Glomerular visceral epithelial cell (primary cell): ENCODE measurements at regions not wholly inside any gene's neighbourhood (a gene's known extent, or its start where the extent isn't known, plus 50 kb on each side); places are given as distances from the start of the nearest gene placed in this dataset.

Experiments used
- DNase-seq: peaks from one replicate; pipeline ENCODE4 v3.0.0-alpha.2; 2016; ENCODE audit errors: extremely low spot score

DNA sequence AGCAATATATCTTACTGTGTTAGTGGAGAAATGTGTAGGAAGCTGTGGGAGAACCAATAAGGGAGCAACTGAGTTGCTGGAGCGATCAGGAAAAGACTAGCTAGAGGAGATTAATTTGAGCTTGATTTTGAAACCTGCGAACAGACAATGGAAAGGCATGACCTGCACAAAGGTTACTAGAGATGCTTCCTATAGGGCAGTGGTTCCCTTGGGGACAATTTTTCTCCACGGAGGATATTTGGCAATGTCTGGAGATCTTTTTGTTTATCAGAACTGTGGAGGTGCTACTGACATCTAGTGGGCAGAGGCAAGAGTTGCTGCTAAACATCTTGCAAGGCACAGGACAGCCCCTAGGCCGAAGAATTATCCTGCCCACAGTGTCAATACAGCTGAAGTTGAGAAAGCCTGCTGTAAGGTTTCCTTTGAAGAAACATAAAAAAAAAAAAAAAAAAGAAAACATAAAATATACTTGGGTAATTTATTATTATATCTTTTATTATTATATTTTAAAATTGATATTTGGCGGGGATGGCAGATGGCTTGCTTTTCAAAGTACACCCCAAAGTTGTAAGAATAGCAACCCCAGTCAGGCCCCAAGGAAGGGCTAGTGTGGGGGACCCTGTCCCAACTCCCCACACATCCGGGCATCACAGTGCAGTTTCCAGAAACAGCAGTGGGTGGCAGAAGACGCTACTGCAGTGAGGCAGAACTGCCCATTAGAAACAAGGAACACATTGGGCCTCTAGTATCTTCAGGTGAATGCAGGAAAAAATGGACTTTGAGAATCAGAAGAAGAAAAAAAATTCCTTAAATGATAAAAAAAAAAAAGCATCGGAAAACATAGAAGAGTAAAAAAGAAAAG is 481.6 kb downstream of the SH2D4B start:
- DNase-seq, result peak; percentile 41

DNA sequence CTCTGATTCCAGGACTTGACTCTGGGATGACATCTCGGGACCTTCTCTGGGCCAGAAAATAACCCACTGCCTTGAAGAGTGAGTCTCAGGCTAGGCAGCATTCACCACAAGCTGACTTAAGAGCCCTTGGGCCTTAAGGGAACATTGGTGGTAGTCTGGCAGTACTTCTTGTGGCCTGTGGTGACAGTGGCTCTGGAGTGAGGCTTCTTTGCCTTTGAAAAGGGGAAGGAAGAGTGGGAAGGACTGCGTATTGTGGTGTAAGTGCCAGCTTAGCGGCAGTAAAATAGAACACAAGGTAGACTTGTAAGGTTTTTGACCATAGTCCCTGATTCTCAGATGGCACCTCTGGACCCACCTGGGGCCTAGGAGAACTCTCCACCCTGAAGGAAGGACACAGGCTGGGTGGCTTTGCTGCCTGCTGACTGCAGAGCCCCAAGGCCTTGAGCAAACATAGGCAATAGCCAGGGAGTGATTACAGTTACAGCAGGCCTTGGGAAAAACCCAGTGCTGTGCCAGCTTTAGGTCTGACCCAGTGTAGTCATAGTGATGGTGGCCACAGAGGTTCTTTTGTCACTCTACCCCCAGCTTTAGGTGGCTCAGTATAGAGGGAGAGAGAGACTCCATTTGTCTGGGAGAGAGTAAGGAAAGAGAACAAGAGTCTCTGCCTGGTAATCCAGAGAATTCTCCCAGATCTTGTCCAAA is 483.9 kb downstream of the SH2D4B start:
- DNase-seq, result no peak

- DNase-seq, result peak; percentile 47
Measured at GRCh38 chr10:81026591-81026990, 488.9 kb downstream of the SH2D4B start.

GRCh38 chr10:81027223-81027622 is 489.5 kb downstream of the SH2D4B start:
- DNase-seq, result peak; percentile 6

GRCh38 chr10:81027706-81028105 is 490.0 kb downstream of the SH2D4B start:
- DNase-seq, result no peak

- DNase-seq, result no peak
Measured at GRCh38 chr10:81031774-81032173, 494.1 kb downstream of the SH2D4B start.

DNA sequence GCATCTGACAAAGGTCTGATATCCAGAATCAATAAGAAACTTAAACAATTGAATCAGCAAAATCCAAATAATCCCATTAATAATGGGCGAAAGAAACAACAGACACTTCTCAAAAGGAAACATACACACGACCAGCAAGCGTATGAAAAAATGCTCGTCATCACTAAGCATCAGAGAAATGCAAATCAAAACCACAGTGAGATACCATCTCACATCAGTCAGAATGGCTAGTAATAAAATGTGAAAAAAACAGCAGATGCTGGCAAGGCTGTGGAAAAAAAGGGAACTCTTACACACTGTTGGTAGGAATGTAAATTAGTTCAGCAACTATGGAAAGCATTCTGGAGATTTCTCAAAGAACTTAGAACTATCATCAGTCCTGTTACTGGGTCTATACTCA is 496.7 kb downstream of the SH2D4B start:
- no peak for DNase-seq

GRCh38 chr10:81036257-81036656 is 498.6 kb downstream of the SH2D4B start:
- DNase-seq, result no peak

- DNase-seq, result no peak
Measured at GRCh38 chr10:81040031-81040430, 502.3 kb downstream of the SH2D4B start.

GRCh38 chr10:81040940-81041339 is 503.2 kb downstream of the SH2D4B start:
- DNase-seq, result no peak

DNA sequence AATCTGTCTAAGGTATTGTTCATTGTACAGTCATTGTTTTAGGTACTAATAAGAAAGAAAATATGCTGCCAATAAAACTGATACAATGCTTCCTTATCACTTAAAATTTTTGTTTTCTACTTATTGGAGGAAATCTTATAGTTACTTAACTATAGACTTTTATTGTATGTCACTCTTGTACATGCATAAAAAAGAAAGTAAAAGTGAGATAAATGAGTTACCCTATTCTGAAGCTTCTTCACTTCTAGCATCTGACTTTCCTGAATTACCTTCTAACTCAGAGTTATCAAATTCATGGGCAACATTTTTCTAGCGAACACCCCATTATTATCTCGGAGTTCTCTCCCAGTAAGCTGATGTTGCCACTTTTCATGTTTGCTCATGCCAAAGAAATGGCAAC is 504.9 kb downstream of the SH2D4B start:
- DNase-seq, result no peak

DNA sequence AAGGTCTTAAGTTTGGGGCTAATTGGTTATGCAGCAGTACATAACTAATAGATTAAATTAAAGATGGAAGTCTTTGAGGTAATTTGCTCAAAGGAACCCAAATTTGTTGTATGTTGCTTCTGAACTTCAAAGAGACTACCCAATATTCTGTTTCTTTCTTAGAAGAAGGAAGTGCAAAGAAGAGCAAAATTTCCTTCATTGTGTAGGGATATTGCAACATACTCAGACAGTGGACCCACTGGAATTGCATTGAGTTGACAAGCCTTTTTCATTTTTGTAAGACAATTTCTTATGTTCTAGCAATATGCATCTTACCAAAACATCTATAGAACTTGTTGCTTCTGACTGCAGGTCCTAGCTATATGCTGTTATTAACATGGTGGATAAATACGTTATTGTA is 527.8 kb downstream of the SH2D4B start:
- no peak for DNase-seq

DNA sequence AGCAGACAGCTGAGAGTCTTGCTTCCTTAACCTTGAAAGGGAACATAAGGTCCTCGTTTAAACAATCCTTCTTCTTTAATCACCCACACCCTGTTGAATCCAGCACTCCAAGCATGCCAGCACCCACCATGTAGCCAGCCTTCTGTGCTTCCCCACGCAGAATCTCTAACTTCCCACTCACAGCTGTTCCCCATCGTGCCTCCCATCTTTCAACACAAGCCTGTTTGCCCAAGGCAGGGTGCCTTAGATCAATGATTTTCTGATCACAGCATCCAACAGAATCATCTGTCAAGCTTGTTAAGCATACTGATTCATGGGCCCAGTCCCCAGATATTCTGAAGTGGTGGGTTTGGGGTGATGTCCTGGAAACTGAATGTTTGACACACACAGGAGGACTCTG is 530.8 kb downstream of the SH2D4B start:
- no peak for DNase-seq

- DNase-seq, result no peak
Measured at GRCh38 chr10:81071087-81071796, 533.5 kb downstream of the SH2D4B start.

GRCh38 chr10:81073155-81073554 is 535.5 kb downstream of the SH2D4B start:
- no peak for DNase-seq

DNA sequence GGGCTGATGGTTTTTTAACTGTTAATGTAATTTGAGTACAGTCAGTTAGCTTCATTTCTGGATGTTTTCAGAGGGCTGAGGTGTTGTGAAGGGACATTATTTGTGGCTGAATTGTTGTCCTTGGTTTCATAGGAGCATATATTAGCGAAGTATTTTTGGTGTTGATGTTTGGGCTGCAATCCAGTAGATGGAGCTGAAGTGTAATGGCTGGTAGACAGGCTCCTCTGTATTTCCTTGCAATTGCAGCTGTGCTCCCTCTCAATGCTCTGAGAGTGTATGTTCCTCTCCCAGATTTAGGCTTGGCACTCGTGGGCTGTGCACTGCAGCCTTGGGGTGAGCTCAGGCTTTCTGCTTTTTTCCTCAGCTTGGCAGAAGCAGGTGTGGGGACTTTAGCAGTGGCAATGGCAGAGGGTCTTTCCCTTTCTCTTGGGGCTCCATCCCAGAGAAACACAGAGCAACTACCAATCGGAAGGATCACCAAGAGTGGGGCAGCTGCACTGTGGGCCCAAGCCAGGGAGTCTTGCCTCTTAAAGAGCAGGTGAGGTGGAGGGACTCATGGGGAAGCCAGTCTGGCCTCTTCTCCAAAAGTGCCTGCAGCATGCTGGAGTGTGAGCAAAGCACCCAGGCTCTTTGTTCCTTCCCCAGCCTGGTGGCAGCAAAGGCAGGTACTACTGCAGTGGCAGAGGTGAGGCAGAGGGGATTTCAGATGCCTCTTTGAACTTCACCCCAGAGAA is 544.4 kb downstream of the SH2D4B start:
- DNase-seq, result peak; percentile 1

GRCh38 chr10:81082621-81083376 is 545.1 kb downstream of the SH2D4B start:
- no peak for DNase-seq

GRCh38 chr10:81093056-81093455 is 555.4 kb downstream of the SH2D4B start:
- no peak for DNase-seq

DNA sequence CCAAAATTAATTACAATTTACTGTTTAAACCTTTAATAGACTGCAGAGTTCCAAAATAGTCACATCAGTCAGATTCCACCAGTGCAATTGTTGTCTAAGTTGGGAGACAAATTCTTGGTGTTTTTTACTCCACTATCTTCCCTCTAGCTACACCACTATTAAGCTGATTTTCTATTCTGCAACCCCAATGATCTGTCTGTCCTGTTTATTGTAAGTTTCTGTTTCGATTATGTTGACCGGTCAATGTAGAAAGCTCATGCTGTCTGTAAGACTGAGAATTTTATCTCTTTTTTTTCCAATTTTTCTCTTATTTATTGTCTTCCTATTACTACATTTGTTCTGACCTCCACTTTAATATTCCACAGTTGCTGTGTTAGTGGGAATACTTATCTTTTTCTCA is 557.5 kb downstream of the SH2D4B start:
- DNase-seq, result no peak

DNA sequence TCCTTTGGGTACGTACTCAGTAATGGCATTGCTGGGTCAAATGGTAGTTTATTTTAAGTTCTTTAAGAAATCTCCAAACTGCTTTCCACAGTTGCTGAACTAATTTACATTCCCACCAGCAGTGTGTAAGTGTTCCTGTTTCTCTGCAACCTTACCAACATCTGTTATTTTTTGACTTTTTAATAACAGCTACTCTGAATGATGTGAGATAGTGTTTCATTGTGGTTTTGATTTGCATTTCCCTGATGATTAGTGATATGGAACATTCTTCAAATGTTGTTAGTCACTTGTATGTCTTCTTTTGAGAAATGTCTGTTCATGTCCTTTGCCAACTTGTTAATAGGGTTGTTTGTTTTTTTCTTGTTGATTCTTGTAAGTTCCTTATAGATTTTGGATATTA is 558.9 kb downstream of the SH2D4B start:
- no peak for DNase-seq

GRCh38 chr10:81101062-81101461 is 563.4 kb downstream of the SH2D4B start:
- DNase-seq, result no peak
